HG02798 (cell line): ENCODE measurements at regions not wholly inside any gene's neighbourhood (a gene's known extent, or its start where the extent isn't known, plus 50 kb on each side); places are given as distances from the start of the nearest gene placed in this dataset.
"Not testable (repeated sequence)": the region's sequence is repeated elsewhere in the genome, so short reads cannot be mapped to it uniquely, and the experiment has no call there.

Experiments used
- ATAC-seq: cut with Tn5 transposase; IDR thresholded peaks from one replicate; pipeline ENCODE4 v1.9.1; 2021; ENCODE audit warnings: mild to moderate bottlenecking; ENCODE audit not compliant: unreplicated experiment, poor library complexity

DNA sequence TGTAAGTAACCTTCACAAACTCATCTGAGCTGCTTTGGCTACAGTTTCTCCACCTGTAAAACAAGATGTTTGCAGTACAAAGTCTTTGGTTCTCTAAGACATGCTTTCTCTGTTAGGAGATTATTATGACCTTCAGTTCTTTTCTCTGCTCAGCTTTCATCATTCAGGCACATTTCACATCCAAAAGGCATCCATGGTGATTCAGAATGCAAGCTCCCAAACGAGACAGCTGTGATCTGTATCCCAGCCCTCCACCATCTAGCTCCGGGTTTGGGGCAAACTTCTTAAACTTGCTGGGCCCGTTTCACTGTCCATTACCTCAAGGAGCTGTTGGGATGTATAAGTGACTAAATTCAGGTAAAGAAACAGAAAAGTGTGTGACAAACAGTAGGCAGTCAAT lies 95.8 kb upstream of the COL1A2 start:
- ATAC-seq, result no peak

DNA sequence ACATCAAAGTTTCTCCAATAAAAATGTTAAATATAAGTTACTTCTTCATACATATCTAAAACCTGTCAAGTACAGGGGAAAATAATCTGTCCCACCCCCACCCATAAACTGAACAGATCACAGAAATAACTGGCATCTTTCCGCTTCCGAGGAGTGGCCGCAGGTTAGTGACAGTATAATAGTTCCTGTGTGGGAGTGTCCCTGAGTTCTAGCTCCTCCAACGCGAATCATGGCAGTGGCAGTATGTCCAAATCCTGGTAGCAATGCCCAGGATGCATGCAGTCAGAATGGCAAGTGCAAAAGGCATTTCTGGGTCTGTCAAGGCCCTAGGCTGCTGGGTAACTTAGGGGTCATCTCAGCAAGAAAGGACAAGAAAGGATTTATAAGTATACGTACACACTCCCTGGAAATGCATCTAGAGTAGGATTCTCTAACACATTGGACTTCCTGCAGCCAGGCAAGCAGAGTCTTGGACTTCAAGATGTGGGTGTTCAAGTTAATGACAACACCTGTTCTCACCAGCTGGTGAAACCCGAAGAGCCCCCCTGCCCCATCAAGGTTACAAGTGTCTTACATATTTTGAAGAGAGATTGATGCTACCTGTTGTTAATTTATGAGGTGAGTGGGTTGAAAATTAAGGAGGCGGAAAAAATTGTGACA lies 94.4 kb upstream of the COL1A2 start:
- no peak for ATAC-seq

DNA sequence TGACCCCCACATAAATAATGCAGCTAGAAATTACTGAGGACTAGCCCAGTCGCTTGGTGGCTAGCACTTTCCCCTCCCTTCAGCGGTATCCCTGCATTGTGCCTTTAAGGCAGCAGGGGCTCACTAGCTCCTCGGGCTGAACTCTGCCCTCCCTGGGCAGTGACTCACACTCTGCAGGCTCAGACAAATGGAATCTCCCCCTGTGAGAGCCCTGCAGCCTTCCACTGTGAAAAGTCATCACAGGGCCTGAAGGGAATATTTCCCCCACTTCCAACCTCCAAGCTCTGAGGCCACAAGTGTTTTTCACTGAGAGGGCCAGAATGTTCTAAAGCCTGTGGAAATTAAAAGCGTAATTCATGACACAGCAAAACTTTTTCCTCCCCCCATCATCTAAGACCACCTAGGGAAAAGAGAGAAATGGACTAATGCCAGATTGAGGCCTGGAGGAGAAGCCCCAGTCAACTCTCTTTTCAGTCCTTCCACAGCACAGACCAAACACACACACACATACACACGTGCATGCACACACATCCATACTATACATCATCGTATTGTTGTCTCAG lies 93.6 kb upstream of the COL1A2 start:
- no peak for ATAC-seq

DNA sequence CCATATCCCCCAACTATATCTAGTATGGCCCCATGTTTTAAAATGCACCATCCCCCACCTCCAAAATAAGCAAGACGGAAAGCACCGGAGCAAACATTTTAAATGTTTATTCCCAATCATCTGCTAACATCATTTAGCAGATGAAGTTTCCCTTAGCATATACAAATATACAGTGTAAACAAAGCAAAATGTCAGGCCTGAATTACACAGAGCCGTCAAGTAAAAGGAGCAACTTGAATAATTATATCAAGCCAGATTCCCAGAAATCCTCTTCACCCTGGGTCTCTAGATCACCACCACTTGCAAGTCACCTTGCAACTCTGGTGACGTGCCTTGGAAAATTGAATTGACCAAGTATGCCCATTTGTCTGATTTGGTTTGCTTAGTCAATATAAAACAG lies 91.6 kb upstream of the COL1A2 start:
- no peak for ATAC-seq

DNA sequence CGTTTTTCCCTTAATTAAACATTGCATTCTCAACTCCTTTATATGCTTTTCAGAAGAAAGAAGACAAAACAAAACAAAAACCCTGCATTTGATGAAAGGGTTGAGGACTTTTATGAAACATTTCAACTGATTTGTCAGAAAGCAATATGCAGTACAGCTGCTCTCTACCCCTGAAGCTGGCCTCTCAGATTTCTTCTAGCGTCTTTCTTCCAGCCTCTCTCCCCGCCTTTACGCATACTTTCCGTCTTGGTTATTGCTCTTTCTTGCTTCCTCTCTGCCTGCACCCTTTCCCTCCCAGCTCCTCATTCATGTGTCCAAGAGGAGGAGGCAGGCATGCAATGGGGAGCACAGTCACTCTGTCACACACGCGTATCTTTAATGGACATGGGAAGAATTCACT lies 91.0 kb upstream of the COL1A2 start:
- ATAC-seq, result no peak

DNA sequence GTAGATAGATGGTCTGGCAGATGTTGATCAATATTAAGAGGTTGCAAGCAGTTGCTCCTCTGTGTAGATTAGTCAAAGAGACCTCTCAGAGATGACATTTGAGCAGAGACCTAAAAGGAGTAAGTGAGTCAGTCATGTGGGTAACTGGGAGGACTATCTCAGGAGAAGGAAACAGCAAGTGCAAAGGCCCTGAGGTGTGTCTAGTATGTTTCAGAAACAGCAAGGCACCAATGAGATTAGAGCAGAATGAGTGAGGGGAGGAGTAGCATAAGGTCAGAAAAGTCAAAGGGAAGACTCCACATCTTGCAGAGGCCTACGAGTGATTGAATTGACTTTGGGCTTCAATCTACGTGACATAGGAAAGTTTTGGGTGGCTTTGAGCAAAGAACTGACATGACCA lies 89.8 kb upstream of the COL1A2 start:
- ATAC-seq, result no peak

DNA sequence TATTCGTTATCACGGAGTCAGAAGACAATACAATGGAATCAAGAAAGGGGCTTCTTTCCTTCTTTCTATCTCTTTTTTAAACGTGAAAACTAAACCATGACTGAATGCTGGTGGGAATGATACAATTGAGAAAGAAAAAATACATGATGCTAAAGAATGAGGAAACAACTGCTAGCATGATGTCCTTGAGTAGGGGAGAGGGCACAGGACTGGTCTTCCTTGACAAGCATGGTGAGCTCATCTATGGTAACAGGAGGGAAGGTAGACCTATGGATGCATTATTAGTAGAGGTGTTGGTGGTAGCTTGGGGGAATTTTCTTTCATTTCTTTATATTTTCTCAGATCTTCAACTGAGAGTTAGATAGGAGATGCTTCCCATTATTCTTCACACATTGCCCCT lies 88.9 kb upstream of the COL1A2 start:
- ATAC-seq, result no peak

DNA sequence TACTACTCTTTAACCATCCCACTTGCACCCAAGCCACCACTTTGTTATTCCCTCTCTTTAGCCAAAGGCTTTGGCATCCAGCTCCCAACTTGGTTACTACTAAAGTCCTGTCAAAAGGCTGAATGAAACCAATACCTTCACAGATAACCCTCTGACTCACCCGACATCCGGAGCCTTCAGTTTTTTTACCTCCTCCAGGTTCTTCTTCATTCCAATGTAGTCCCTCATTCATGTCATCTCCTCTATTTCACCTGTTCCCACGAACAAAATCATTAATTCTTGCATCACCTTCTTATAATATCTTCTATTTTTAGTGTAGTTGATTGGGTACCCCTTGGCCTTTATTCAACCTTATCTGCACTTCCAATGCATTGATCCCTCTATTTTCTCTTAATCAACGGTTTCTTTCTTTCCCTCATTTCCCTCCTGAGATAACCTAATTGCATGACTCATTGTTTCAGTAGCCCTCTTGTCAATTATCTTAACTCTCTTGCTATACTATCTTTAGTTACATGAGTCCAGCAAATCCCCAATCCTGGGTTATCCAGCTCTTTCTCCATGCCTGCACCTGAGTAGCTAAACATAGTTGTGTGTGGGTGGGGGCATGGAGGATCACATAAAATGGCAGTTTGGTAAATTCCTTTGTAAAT lies 87.2 kb upstream of the COL1A2 start:
- no peak for ATAC-seq

DNA sequence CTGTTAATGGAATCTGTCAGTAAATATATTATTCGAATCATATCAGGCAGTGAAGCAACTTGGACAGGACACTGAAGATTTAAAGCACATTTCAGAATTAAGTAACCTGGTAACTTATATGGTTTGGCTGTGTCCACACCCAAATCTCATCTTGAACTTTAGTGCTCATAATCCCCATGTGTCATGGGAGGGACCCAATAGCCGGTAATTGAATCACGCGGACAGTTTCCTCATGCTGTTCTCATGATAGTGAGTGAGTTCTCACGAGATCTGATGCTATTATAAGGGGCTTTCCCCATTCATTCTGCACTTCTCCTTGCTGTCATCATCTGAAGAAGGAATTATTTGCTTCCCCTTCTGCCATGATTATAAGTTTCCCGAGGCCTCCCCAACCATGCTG lies 83.2 kb upstream of the COL1A2 start:
- no peak for ATAC-seq

DNA sequence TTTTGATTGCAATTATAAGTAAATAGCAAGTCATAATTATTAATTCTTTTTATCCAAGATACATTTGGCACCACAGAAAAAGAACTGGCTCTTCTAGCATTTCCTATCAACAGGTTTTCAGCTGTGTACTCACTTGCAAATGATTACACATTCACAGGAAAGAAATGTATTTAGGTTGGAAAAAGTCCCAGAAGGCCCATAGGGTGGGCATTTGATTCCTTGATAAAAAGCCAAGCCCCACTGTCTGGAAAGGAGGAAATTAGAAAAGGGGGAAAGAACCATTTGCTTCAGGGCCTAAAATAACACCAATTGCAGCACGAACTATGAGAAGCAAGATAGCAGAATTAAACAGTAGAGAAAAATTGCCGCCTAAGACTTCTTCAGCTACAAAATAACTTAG lies 80.8 kb upstream of the COL1A2 start:
- ATAC-seq, result no peak

DNA sequence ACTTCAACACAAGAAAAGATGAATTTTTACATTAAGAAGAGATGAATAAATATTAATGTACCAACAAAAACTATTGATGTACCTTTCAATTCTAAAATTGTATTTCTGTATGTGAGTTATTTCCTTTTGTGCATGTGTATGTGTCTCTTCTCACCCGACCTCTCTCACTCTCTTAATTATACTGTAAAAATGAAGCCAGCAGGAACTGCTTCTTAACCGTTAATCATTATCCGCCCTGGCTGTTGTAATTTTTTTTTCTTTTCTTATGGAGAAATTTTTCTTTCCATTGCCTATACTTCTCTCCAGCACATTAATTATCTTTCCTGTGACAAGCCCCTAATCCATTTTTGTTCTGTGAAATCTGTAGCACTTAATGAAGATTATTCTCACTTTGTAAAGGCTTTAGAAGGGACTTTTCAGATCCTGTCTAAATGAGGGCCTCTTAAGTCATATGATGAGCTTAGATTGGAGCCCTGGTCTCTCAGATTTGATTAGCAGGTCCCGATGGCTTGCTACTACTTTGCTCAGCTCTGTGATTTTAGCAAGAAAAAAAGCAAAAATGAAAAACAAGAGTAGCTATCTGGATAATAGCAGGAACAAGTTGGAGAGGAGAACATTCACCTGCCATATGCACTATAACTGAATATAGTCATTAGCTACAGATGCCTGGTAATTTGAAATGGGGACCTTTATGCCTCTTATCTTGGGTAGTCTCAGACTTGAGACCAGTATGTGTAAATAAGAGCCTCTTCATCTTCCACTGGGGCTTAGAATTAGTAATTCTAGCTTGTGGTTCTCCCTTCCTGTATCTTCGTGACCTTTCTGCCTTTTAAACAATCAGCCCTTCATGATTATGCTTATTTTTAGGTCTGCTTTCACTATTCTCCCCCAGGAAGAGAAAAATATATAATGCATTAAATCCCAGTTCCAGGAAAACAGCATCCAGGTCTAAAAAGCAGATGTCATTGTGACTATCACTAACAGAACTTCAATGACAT lies 80.0 kb upstream of the COL1A2 start:
- no peak for ATAC-seq

DNA sequence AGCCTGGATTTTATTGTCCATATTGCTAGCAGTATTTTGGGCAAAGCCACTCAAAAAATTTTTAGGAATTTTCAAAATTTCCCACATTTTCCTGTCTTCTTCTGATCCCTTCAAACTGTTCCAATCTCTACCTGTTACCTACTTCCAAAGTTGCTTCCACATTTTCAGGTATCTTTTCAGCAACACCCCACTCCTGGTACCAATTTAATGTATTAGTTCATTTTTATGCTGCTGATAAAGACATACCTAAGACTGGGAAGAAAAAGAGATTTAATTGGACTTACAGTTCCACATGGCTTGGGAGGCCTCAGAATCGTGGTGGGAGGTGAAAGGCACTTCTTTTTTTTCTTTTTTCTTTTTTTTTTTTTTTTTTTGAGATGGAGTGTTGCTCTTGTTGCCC lies 73.6 kb upstream of the COL1A2 start:
- ATAC-seq, result not testable (repeated sequence)

DNA sequence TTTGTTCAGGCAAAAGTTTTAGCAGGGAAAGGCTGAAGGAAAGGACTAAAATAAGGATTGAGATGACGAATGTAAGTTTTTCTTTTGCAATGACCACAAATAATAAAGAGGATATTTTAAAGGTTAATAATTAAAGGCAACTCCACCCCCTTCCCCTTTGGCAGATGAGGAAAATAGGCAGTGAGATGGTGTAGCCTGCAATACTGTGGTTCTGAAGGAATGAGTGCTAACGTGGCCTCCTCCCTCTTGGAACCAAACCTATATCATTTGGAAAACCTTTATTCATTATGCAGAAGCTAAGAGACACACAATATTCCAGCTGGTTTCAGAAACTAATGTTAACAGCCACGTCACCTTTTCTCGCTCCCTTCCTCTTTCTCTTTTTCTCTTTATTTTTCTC lies 70.9 kb upstream of the COL1A2 start:
- no peak for ATAC-seq

DNA sequence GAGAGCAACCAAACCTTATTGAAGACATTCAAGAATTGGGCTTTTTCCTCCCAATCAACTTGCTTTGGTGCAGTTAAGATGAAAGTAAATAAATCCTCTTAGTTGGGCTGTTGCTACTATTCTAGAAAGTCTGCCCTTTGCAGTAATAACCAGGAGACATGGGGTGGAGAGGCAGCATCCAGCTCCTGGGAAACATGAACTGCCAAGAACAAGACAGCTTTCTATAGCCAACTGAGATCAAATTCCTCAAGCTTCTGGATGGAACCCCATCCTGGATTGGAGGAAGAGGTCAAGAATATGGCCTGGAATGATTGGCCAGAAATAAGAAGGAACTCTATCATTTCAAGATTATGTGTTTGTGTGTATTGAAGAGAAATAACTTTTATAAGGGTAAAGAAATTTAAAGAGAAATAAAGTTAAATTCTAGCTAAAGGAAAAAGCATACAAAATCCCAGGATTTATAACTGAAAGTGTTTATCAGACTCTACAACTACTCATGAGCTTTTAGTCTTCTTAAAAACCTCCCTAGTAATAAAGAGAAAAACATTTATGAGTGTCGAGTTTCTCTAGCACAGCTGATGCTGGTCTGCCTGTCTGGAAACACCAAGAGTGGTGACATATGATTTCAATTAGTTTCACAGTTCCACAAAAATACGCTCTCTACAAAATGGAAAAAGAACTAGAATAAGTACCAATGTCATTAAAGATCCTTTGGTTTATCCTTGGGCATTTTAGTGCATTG lies 70.1 kb upstream of the COL1A2 start:
- no peak for ATAC-seq

DNA sequence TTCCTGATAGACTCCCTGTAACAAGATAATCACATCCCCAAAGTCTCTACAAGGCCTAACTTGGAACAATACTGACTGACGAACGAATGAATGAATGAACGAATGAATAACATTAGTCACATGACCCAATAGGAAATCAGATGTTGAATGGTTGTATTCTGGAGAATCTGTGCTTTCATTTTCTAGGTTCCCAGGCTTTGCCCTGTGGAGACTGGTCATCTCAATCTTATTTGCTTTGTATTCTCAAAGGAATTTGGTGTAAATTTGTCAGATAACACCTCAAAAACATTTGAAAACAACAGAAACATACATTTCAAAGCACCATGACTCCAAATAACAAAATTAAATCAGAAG lies 69.6 kb upstream of the COL1A2 start:
- no peak for ATAC-seq

DNA sequence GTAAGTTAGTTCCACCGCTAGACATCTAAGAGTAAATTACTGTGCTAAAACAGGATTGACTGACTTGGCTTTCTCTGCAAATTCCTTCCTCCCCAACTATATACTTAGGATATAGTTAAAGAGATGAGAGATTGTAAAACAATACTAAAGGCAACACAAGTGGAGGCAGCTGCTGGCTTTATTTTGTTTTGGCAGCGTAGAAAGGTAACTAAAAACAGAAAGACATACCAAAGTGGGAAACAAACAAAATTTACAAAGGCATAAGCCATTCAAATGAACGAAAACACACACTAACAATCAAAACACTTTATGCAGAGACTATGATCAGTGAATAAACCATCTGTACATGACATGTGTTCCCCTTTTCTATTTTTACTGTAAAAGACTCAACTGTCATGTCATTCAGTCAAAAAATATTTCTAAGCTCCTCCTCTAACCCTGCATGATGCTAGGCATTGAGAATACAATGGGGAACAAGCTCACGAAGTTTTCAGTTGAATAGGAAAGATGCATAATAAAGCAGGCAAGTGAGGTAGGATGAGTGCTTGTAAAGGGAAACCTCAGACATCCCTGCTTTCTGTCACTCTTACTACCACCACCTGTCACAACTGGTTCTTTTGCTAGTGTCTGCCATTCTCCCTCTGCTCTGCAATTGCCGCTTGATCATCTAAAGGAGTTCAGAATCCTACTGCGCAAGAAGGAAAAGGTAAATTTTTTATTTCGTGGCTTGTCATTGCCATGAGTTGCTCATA lies 64.2 kb upstream of the COL1A2 start:
- ATAC-seq, result no peak

DNA sequence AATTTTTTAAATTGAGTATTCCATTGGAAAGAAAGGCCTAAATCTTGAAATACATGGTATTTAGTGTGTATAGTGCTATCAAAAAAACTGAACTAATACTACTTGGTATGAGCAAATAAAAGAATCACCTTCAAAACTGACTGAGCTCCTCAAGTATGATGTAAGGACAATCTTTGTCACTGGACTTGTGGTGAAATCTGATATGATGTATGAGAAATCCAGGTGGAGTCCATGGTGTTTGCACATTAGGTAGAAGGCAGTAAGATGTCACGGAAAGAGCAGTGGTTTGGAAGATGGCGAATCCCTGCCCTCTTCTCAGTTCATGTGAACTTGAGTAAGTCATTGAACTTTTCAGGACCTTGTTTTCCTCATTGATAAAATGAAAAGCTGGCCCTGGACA lies 62.1 kb upstream of the COL1A2 start:
- no peak for ATAC-seq

DNA sequence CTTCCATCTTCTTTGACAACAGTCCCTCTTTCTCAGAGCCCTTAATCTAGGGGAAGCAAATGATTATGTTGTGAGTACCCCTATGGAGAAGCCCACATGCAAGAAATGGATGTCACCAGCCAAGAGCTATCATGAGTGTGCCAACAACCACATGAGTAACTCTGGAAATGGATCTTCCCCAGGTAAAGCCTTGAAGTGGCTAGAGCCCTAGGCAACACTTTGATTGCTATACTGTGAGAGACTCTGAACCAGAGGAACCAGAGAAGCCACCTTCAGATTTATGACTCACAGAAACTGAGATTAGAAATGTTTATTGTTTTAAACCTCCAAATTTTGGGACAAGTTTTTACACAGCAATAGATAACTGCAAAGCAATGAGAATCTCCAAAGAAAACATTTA lies 60.9 kb upstream of the COL1A2 start:
- ATAC-seq, result no peak

DNA sequence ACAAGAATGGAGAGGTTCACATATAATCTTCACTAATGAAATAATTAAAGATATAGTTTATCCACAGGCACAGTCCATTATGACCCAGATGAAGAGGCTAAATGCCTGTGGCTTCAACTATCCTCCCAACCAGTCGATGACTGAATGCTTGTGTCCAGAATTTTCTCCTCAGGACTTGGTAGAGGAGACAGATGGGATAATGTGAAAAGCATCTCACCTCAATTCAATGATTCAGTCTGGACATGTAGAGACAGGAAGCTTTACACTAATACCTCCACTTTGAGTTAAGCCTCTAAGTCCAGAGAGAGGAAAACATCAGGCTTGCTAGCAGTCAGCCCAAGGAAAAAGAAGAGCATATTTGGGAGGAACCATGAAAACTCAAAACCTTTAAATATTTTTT lies 59.1 kb upstream of the COL1A2 start:
- no peak for ATAC-seq

DNA sequence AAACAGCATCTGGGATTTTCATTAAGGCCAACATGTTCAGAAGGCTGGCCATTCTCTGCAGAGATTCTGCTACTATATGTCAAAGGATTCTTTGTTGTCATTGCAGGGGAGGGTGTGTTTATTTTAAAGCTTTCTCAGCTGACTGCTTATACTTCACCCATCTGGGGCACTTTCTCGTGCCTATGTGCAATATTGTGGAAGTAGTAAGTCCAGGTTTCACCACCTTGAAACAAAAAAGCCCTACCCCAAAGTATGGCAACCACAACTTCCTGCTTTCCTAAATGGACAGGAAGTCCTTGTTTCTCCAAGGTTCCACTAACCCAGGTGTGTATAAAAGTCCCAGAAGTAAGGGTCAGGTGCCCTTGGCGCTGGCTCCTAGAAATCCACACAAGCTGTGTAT lies 58.7 kb upstream of the COL1A2 start:
- no peak for ATAC-seq
